ENCODE measurements at regions not wholly inside any gene's neighbourhood (a gene's known extent, or its start where the extent isn't known, plus 50 kb on each side); places are given as distances from the start of the nearest gene placed in this dataset.
A peak's percentile ranks its signal among the peaks of the same experiment; 100 is the strongest.
"Not testable (repeated sequence)": the region's sequence is repeated elsewhere in the genome, so short reads cannot be mapped to it uniquely, and the experiment has no call there.

- DNase-seq, result no peak
Observed at GRCh38 chr3:15851735-15852134, 54.0 kb upstream of the ANKRD28 start.

GRCh38 chr3:15858547-15859506, 61.0 kb upstream of the ANKRD28 start:
- DNase-seq, result peak; percentile 76

GRCh38 chr3:15859507-15860013, 61.8 kb upstream of the ANKRD28 start:
- peak; percentile 93 for DNase-seq

GRCh38 chr3:15860014-15860934, 62.5 kb upstream of the ANKRD28 start:
- DNase-seq, result peak; percentile 81

GRCh38 chr3:15861163-15861562, 63.4 kb upstream of the ANKRD28 start:
- peak; percentile 20 for DNase-seq

- DNase-seq, result no peak
Observed at GRCh38 chr3:15872807-15873206, 75.0 kb upstream of the ANKRD28 start.

GRCh38 chr3:15873415-15873814, 75.6 kb upstream of the ANKRD28 start:
- no peak for DNase-seq

- no peak for DNase-seq
Observed at GRCh38 chr3:15875016-15875689, 77.4 kb upstream of the ANKRD28 start.

- DNase-seq, result no peak
Observed at GRCh38 chr3:15876669-15877068, 78.9 kb upstream of the ANKRD28 start.

- DNase-seq, result no peak
Observed at GRCh38 chr3:15877813-15878212, 80.0 kb upstream of the ANKRD28 start.

GRCh38 chr3:15879787-15880186, 82.0 kb upstream of the ANKRD28 start:
- DNase-seq, result not testable (repeated sequence)

- DNase-seq, result no peak
Observed at GRCh38 chr3:15882577-15882976, 84.8 kb upstream of the ANKRD28 start.

GRCh38 chr3:15884132-15884531, 86.4 kb upstream of the ANKRD28 start:
- peak; percentile 2 for DNase-seq

- no peak for DNase-seq
Observed at GRCh38 chr3:15886521-15886920, 88.7 kb upstream of the ANKRD28 start.

GRCh38 chr3:15887261-15887660, 89.5 kb upstream of the ANKRD28 start:
- no peak for DNase-seq

- no peak for DNase-seq
Observed at GRCh38 chr3:15889936-15890335, 92.2 kb upstream of the ANKRD28 start.

- no peak for DNase-seq
Observed at GRCh38 chr3:15892311-15893227, 94.8 kb upstream of the ANKRD28 start.

GRCh38 chr3:15894382-15894781, 96.6 kb upstream of the ANKRD28 start:
- no peak for DNase-seq

- no peak for DNase-seq
Observed at GRCh38 chr3:15896500-15896899, 98.7 kb upstream of the ANKRD28 start.

GRCh38 chr3:15899388-15899787, 101.6 kb upstream of the ANKRD28 start:
- peak; percentile 6 for DNase-seq

- DNase-seq, result no peak
Observed at GRCh38 chr3:15903164-15903563, 105.4 kb upstream of the ANKRD28 start.
